Myocyte (in vitro differentiated cells): ENCODE measurements at regions not wholly inside any gene's neighbourhood (a gene's known extent, or its start where the extent isn't known, plus 50 kb on each side); places are given as distances from the start of the nearest gene placed in this dataset.
"Not testable (repeated sequence)": the region's sequence is repeated elsewhere in the genome, so short reads cannot be mapped to it uniquely, and the experiment has no call there.

Experiments used
- DNase-seq: peaks from one replicate; pipeline ENCODE4 v3.0.0-alpha.2; 2012; ENCODE audit warnings: low read depth

DNA sequence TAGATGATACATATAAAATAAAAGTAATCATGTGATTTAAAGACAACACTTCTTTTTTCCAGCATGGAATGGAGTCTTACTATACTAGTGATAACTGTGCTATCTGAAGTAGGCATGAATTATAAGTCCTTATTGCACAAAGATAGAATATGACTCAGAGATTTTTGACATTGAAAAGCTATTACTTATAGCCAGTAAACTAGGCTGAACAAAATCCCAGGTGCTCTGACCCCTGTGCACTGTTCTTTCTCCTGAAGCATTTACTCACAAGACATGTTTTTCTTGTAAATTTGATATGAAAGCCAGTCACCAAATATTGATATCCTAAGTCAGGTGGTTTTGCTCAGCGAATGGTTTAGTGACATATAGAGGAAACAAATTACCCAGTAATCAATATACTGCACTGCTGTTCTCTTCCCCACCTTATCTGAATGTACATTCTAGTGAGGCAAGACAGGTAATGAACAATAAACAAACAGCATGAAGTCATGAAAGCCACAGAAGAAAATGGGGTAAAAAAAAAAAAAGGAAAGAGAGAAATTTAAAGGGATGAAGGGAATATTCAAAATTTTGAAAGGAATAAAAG, 1567.0 kb upstream of the SPRY2 start:
- DNase-seq: no peak

DNA sequence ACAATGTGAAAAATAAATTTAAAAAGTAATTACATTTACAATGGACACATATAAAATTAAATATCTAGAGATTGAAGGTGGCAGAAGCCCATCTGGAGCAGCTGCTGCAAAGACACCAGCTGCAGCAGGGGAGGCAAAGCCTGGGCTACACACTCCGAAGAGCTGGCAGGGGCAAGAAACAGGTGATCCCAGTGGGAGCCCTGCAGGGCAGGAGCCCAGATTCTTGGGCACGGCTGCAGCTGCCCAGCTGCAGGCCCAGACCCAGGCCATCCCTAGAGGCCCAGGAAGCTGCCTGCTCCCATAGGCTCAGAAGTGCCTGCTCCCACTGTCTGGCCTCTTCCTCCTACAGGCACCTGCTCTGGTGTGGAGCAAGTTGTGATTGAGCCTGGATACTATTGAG, 1547.9 kb upstream of the SPRY2 start:
- no peak for DNase-seq

DNA sequence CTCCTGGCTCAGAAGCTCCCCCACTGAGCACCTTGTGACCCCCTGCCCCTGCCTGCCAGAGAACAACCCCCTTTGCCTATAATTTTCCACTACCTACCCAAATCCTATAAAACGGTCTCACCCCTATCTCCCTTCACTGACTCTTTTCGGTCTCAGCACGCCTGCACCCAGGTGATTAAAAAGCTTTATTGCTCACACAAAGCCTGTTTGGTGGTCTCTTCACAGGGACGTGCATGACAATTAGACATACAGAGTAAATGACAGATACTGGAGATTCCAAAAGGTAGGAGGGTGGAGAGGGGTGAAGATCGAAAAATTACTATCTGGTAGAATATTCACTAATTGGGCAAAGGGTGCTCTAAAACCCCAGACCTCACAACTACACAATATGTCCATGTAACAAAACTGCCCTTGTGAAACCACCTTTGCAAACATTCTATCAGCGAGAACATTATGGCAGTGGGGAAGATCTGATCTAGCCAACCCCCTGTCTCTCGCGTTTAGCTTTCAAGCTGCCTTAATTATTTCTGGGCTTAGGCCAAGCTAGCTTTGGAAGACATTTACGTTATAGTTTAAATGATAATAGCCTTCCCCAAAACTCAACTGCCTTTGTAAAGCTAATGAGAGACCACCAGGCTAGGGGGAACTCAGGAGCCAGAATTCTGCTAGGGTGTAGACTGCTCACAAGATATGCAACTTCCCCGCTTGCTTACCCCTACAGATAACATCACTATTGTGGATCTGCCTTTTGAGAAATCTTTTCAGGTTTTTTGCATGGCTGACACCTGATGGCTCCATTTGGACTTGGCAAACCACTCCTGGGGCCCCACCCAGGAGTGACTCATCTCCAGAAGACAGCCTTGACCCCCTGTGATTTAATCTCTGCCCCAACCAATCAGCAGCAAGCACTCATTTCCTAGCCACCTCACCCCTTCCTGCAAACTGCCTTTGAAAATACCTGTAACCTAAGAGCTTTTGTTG, 1534.0 kb upstream of the SPRY2 start:
- DNase-seq: no peak

DNA sequence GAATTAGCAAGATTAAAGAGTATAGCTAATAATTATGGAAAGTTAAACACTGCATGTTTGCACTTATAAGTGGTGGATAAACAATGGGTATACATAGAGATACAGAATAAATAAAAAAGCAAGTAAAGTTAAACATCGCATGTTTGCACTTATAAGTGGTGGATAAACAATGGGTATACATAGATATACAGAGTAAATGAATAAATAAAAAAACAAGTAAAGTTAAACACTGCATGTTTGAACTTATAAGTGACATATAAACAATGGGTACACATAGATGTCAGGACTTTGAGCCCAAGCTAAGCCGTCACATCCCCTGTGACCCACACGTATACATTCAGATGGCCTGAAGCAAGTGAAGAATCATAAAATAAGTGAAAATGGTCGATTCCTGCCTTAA, 1533.3 kb upstream of the SPRY2 start:
- no peak for DNase-seq

DNA sequence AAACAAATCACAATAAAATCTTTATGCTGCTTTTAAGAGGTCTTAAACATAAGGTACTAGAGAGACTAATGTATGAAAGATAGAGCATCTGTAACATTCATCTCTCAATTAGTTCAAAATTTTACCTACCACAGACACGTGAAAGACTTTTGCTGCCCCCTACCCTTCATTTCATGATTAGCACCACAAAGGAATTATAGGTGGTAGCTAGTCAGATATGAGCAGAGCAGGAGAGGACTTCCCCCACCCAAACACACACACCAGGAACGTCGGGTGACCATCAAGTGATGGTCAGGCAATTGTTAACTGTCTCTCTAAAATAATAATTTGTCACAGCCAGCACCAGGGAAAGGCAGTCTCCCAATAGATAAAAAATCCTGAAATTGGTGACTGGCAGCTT, 1531.7 kb upstream of the SPRY2 start:
- DNase-seq: no peak

DNA sequence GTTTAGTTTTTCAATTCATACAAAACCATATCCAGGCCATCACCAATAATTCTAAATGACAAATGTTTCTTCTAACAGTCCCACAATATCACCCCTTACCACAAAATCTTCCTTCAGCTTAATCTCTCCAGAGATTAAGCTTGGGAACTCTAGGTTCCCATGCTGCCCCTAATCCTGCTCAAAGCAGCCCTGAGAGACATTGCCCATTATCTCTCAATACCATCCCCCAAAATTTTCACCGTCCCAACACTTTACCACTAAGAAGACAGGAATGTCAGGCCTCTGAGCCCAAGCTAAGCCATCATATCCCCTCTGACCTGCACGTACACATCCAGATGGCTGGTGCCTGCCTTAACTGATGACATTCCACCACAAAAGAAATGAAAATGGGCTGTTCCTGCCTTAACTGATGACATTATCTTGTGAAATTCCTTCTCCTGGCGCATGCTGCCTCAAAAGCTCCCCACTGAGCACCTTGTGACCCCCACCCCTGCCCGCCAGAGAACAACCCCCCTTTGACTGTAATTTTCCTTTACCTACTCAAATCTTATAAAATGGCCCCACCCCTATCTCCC, 1530.9 kb upstream of the SPRY2 start:
- DNase-seq: not testable (repeated sequence)

DNA sequence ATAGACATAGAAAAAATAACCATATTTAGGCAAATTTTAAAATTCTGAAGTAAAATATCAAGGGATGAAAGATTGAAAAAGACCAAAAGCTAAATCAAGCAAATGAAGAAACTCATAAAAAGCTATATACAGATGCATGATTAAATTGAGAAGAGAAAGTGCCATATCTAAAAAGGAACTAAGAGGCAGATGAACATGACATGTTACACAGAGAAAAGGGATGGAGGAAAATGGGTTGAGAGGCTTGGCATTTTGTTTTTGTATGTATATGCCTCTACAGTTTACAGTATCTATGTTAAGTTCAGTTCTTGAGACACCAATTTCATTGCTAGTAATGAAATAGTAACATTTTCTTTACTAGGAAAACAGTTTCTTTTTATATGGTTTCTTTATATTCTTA, 1507.4 kb upstream of the SPRY2 start:
- DNase-seq: no peak

DNA sequence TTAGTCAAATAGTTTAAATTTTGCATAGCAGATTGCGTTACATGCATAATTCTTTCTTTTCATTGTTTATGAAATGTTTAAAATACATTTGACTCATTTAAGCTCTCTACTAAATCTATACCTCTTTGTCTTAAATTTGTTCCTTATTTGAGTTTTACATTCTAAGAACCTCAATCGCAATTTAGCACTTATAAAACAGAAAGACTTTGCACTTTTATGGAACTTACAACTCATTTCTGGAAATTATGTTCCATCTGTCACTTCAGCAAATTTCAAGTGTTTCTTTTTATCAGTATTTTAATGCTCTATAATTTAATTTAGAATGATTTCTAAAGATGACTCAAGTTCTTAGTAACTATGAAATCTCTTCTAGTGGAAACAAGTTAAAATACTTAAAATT, 1505.8 kb upstream of the SPRY2 start:
- no peak for DNase-seq

DNA sequence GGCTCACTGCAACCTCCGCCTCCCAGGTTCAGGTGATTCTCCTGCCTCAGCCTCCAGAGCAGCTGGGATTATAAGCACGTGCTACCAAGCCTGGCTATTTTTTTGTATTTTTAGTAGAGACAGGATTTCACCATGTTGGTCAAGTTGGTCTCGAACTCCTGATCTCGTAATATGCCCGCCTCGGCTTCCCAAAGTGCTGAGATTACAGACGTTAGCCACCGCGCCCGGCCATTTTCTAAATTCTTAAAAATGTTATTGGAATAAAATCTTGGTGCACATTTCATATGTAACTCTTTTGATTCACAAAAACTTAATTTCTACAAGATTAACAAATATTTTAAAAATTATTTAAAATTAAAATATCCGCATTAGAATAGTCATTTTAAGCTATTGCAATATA, 1480.3 kb upstream of the SPRY2 start:
- no peak for DNase-seq

DNA sequence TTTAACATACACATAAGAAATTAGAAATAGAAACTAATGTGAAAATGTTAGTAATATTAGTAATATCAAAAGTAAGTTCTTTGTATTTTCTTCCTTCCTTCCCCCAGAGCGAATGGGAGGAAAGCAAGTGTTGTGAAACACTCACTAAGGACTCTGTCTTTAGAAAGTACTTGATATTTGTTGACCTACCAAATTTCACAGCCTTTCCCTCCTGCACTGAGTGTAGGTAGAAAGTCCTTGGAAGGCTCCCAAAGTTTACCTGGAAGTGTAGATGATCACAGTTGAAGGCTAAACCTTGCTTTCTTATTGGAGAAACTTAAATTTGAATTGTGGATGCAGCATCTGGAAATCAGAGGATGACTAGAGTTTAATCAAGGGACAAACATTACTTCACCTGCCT, 1459.5 kb upstream of the SPRY2 start:
- no peak for DNase-seq

DNA sequence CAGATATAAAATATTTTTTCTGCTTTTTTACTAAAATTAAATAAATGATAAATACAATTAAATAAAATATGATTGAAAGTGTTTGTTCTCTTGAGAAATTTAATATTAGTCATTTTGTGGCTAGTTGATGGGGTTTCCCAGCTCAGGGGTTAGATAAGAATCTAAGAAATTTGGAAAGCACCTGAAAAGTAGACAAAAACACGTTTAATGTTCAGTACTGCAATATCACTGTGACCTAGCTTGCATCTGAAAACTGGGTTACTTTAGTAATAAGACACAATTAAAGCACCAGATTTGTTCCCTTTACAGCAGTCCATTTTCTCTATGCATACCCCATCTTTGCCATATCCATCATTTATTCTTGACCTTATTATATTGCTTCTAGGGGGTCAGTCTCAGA, 1454.8 kb upstream of the SPRY2 start:
- no peak for DNase-seq

DNA sequence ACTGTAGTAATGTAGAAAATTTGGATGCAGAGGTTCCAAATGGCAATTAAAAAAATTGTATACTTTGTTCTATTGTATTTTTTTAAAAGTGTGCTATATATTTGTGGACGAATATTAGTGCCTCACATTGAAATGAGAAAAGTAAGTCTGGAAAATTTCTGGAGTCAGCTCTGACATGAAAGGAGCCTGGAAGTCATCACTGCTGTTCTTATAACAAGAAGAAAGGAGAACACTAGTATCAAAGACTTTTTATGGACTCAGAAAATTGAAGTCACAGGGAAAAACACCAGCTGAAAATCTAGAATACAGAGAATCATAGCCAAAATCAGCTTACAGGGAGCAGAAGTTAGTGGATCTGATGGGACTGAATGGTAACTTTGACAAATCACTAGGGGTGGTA, 1450.7 kb upstream of the SPRY2 start:
- no peak for DNase-seq

DNA sequence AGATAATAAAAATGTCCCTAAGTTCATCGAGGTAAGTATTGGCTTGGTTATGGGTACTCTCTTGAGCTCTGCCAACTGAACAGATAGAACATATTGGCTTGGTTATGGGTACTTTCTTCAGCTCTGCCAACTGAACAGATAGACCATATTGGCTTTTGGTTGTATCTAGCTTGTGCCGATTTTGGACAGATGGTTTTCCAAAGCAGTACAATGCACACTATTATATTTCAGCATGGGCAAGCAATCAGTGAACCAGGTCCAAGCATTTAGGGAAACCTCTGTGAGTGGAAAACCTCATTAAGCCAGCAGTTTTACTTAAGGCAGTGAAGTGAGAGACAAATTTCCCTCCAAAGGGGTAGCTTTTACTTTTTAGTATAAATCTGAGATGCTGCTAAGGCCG, 1440.5 kb upstream of the SPRY2 start:
- no peak for DNase-seq

DNA sequence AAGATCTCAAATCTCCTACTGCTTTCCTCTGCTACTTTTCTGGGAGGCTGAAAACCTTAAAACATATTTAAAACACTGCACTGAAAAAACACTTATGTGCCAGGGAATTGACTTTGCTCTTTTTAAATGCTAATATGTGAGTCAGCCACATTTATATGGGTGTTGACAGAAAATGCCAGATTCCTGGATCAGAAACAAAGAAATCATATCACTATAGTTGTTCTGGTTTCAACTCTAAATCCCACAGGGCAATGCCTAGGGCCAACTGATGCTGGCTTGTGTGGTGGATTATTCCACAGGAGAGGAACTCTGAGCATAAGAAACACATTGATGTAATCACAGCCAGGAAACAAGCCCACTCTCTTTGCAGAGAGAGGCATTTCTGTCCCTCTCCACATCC, 1439.0 kb upstream of the SPRY2 start:
- no peak for DNase-seq

DNA sequence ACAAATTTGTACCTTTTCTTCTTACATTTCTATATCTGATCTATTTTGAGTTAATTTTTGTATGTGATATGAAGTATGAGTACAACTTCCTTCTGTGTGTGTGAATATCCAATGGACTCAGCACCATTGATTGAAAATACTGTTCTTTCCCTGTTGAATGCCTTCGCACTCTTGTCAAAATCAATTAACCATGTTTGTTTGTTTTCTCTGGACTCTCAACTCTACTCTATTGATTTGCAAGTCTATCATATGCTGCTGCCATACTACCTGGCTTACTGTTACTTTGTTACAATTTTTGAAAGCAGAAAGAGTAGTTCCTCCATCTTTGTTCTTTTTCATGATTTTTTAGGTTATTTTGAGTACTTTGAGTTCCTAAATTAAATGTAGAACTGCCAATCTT, 1437.4 kb upstream of the SPRY2 start:
- DNase-seq: no peak

DNA sequence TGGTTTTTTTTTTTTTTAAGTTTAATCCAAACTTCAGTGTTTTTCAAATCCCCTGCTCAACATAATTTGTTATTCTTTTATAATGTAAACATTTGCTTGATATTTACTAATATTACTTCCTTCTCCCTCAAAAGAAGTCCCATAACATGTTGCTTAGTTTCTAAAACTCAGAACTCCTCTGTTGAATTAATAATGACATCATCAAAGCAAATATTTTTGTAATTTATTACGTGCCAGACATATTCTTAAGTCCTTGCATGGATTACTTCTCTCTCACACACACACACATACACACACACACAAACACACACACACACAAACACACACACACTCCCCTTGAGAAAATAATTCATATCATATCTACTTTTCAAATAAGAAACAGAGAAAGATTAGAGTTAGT, 1432.3 kb upstream of the SPRY2 start:
- no peak for DNase-seq

DNA sequence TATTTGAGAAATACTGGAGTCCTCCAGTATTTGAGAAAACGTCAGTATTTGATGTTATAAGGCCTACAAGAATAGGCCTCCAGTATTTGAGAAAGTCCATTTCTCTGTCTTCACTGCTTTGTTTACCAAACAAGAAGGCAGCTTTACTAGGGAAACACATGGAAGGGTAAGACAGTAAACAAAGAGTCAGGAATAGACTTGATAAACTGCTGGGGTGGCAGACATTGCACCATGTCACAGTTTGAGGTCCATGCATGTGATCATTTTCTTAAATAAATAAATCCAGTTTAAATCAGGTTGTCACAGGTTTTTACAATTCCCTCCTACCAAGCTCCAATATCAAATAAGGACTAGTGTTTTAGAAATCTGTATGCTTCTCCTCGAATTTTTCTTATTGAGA, 1431.0 kb upstream of the SPRY2 start:
- no peak for DNase-seq

DNA sequence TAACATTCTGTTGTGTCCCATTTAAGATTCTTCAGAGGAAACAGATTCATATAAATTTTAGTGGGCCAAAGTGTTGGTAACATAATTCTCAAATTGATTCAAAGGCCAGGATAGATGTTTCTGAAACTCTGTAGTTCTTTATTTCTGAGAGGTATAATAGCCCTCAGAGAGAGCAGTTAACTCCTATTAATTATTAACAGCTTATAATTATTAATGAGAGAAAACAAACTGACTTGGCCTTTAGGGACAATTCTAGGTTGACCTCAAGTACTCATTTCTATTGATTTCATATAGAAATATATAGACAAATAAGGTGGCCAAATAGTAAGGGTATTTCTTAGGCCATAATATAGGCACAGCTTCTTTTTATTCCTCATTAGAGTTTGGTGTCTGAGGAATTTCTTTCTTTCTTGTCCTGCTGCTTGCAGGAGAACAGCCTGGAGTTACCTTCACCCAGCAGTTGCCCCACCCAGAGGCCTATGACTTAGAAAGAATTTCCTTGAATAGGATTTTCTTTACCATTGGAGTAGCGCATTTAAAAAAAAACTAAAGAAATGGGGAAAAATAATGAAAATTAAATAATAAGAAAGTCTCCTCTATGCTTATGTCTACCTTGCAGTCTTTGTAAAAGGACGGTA, 1430.1 kb upstream of the SPRY2 start:
- DNase-seq: no peak

DNA sequence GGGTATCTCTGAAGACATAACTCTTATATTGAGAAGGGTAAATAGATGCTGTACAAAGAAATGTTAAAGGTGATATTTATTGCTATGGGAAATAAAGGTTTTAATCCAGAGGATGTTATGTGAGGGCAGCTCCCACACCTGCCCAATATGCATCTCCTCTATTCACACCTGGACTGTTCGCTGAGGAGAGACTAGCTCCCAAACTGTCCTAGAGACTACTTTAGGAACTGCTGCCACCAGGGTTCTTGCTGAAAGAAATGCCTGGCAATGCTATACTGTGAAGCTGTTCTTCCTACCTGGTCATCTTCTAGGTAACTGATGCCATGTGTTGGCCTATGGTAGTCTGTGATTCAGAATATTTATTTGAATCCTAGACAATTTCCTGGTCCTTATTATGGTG, 1421.5 kb upstream of the SPRY2 start:
- no peak for DNase-seq

DNA sequence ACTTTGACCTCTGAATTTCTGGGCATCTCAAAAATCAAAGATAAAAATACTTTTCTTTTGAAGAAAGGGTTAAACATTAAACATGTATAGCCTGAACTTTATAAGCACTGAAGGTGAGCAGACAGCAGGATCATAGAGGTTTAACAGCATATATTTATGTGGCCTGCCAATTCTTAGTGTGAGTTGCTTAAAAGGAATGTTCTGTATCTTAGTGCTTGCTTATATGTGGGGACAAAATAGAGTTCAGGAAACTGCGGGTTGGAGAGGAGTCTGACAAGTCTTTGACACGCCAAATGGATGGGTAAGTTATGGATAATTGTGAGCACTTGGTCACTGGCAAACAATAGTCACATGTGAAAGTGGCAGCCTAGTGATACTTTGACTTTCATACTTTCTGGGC, 1419.4 kb upstream of the SPRY2 start:
- DNase-seq: no peak

DNA sequence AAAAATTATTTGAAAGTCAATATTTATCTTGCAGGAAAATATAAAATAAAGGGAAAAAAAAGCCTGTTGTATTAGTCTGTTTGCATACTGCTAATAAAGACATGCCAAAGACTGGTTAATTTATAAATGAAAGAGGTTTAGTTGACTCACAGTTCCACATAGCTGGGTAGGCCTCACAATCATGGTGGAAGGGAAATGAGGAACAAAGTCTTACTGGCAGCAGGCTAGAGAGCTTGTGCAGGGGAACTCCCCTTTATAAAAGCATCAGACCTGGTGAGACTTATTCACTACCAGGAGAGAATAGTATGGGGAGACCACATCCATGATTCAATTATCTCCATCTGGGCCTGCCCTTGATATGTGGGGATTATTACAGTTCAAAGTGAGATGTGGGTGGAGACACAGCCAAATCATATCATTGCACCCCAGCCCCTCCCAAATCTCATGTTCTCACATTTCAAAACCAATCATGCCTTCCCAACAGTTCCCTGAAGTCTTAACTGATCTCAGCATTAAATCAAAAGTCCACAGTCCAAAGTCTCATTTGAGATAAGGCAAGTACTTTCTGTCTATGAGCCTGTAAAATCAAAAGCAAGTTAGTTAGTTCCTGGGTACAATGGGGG, 1416.5 kb upstream of the SPRY2 start:
- no peak for DNase-seq

DNA sequence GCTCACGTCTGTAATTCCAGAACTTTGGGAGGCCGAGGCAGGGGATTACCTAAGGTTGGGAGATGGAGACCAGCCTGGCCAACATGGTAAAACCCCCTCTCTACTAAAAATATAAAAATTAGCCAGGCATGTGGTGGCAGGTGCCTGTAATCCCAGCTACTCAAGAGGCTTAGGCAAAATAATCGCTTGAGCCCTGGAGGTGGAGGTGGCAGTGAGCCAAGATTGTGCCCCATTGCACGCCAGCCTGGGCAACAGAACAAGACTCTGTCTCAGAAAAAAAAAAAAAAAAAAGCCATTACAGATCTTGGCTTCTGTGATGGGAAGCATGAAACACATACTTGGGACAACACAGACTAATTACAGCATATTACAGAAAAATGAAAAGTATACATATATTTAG, 1404.5 kb upstream of the SPRY2 start:
- DNase-seq: no peak
